ENCODE measurements at regions not wholly inside any gene's neighbourhood (a gene's known extent, or its start where the extent isn't known, plus 50 kb on each side); places are given as distances from the start of the nearest gene placed in this dataset.

DNA sequence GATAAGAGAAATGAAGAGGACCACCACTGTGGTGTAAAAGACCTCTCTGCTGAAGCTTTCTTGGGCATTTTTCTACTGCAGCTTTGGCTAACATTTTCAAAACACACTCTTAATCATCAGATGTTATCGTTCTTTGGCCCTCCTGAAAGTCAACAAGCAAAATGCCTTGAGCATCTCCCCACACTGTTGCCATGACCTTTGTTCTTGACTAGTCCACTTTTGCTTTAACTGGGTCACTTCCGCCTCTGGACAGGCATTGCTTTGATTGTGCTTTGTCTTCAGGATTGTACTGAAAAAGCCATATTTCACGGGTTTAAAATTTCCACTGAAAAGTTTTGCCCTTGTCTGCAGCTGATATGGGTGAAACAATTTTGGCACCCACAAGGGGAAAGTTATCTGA is 107.8 kb upstream of the CXCL12 start:
- H3K36me3 ChIP-seq (ENCODE audit: control insufficient read depth in 2 of 2, extremely low read depth in 1 of 2, insufficient read depth in 1 of 2, low read length in 1 of 2) = no peaks in the 10 kb centered on the region
- POLR2A ChIA-PET = no interaction called here

DNA sequence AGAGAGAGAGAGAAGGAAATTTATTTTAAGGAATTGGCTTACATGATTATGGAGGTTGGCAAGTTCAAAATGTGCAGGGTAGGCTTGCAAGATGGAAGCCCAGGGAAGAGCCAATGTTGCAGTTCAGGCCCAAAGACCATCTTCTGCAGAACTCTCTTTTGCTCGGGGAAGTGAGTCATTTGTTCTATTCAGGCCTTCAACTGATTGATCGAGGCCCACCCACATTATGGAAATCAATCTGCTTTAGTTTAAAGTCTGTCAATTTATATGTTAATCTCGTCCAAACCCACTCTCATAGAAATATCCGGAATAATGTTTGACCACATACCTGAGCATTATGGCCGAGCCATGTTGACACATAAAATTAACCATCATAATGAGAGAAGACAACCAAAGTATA is 113.3 kb upstream of the CXCL12 start:
- ATAC-seq (replicated peaks in 1 of 4) = no peak
- Histone ChIP-seq H3K9me3 (no peaks in the 10 kb centered on the region), H3K36me3 (ENCODE audit: control insufficient read depth in 2 of 2, extremely low read depth in 1 of 2, insufficient read depth in 1 of 2, low read length in 1 of 2) (no peaks in the 10 kb centered on the region), H3K4me3 (ENCODE audit: control insufficient read depth in 1 of 2, extremely low read depth in 1 of 2, low read length in 1 of 2) (no peak overlapping the region), H3K27me3 (replicated peaks in 1 of 2; ENCODE audit: control insufficient read depth in 2 of 2, extremely low read depth in 1 of 2, insufficient read depth in 2 of 2, low read length in 1 of 2) (peaks cover 0 to 7% of the 10 kb centered on the region in 2 experiments), H3K4me1 (ENCODE audit: control insufficient read depth in 1 of 2, extremely low read depth in 1 of 2, insufficient read depth in 2 of 2, low read length in 2 of 2) (no peaks in the 10 kb centered on the region), H3K27ac (ENCODE audit: low read length) (no peak overlapping the region)
- H3K27me3 Mint-ChIP-seq = no peaks in the 10 kb centered on the region
- no peak overlapping the region for H3K27ac Mint-ChIP-seq
- POLR2A ChIA-PET = no interaction called here
- H3K9me3 Mint-ChIP-seq = peaks cover 7 to 19% (median 8%) of the 10 kb centered on the region in 3 donors
- H3K36me3 Mint-ChIP-seq = no peaks in the 10 kb centered on the region
- no peak overlapping the region for H3K4me3 Mint-ChIP-seq
- no peaks in the 10 kb centered on the region for H3K4me1 Mint-ChIP-seq
- CTCF ChIA-PET = no interaction called here
- no peak for DNase-seq
- 71% methylated on average over 2 of the region's 5 CpGs for WGBS (ENCODE audit: insufficient coverage)

More for the DNA sequence above, 107.8 kb upstream of the CXCL12 start:
- no peaks in the 10 kb centered on the region for H3K9me3 ChIP-seq
- no peak overlapping the region for H3K27ac ChIP-seq (ENCODE audit: low read length)
- Mint-ChIP-seq H3K4me1 (no peaks in the 10 kb centered on the region), H3K36me3 (no peaks in the 10 kb centered on the region), H3K4me3 (no peak overlapping the region), H3K9me3 (peaks cover 13 to 29% (median 15%) of the 10 kb centered on the region in 3 donors), H3K27ac (no peak overlapping the region), H3K27me3 (no peaks in the 10 kb centered on the region)
- peaks cover 0 to 7% of the 10 kb centered on the region in 2 experiments for H3K27me3 ChIP-seq (replicated peaks in 1 of 2; ENCODE audit: control insufficient read depth in 2 of 2, extremely low read depth in 1 of 2, insufficient read depth in 2 of 2, low read length in 1 of 2)
- no peak for ATAC-seq (replicated peaks in 1 of 4)
- no peak for DNase-seq
- WGBS (ENCODE audit: insufficient coverage) = 87% methylated on average over 3 of the region's 3 CpGs
- H3K4me1 ChIP-seq (ENCODE audit: control insufficient read depth in 1 of 2, extremely low read depth in 1 of 2, insufficient read depth in 2 of 2, low read length in 2 of 2) = no peaks in the 10 kb centered on the region
- CTCF ChIA-PET = no interaction called here
- no peak overlapping the region for H3K4me3 ChIP-seq (ENCODE audit: control insufficient read depth in 1 of 2, extremely low read depth in 1 of 2, low read length in 1 of 2)

GRCh38 chr10:44500451-44500850 is 115.6 kb upstream of the CXCL12 start:
- POLR2A ChIA-PET = no interaction called here
- H3K4me1 Mint-ChIP-seq = no peaks in the 10 kb centered on the region
- CTCF ChIA-PET = no interaction called here
- Histone ChIP-seq H3K4me3 (ENCODE audit: control insufficient read depth in 1 of 2, extremely low read depth in 1 of 2, low read length in 1 of 2) (no peak overlapping the region), H3K36me3 (ENCODE audit: control insufficient read depth in 2 of 2, extremely low read depth in 1 of 2, insufficient read depth in 1 of 2, low read length in 1 of 2) (no peaks in the 10 kb centered on the region), H3K9me3 (no peaks in the 10 kb centered on the region), H3K27ac (ENCODE audit: low read length) (no peak overlapping the region), H3K4me1 (ENCODE audit: control insufficient read depth in 1 of 2, extremely low read depth in 1 of 2, insufficient read depth in 2 of 2, low read length in 2 of 2) (no peaks in the 10 kb centered on the region), H3K27me3 (replicated peaks in 1 of 2; ENCODE audit: control insufficient read depth in 2 of 2, extremely low read depth in 1 of 2, insufficient read depth in 2 of 2, low read length in 1 of 2) (peaks cover 0 to 7% of the 10 kb centered on the region in 2 experiments)
- H3K4me3 Mint-ChIP-seq = no peak overlapping the region
- no peak overlapping the region for H3K27ac Mint-ChIP-seq
- no peaks in the 10 kb centered on the region for H3K27me3 Mint-ChIP-seq
- no CpG with 5 or more reads among the region's 1 CpG for WGBS (ENCODE audit: insufficient coverage)
- H3K9me3 Mint-ChIP-seq = peaks cover 7 to 8% (median 8%) of the 10 kb centered on the region in 3 donors
- H3K36me3 Mint-ChIP-seq = no peaks in the 10 kb centered on the region
- ATAC-seq (replicated peaks in 1 of 4) (no peak), DNase-seq (no peak)

GRCh38 chr10:44506386-44506785 is 121.5 kb upstream of the CXCL12 start:
- WGBS (ENCODE audit: insufficient coverage) = 72% methylated on average over 3 of the region's 3 CpGs
- ChIA-PET CTCF (no interaction called here), POLR2A (no interaction called here)
- H3K27me3 Mint-ChIP-seq = peaks cover 0 to 3% of the 10 kb centered on the region in 2 donors
- H3K4me3 ChIP-seq (ENCODE audit: control insufficient read depth in 1 of 2, extremely low read depth in 1 of 2, low read length in 1 of 2) = no peak overlapping the region
- H3K4me1 ChIP-seq (ENCODE audit: control insufficient read depth in 1 of 2, extremely low read depth in 1 of 2, insufficient read depth in 2 of 2, low read length in 2 of 2) = no peaks in the 10 kb centered on the region
- DNase-seq (no peak), ATAC-seq (replicated peaks in 1 of 4) (no peak)
- no peaks in the 10 kb centered on the region for H3K9me3 ChIP-seq
- H3K27ac ChIP-seq (ENCODE audit: low read length) = no peak overlapping the region
- H3K9me3 Mint-ChIP-seq = peaks cover 0 to 4% (median 4%) of the 10 kb centered on the region in 3 donors
- no peaks in the 10 kb centered on the region for H3K36me3 ChIP-seq (ENCODE audit: control insufficient read depth in 2 of 2, extremely low read depth in 1 of 2, insufficient read depth in 1 of 2, low read length in 1 of 2)
- H3K36me3 Mint-ChIP-seq = no peaks in the 10 kb centered on the region
- H3K4me3 Mint-ChIP-seq = no peak overlapping the region
- H3K27ac Mint-ChIP-seq = no peak overlapping the region
- H3K4me1 Mint-ChIP-seq = no peaks in the 10 kb centered on the region
- peaks cover 0 to 3% of the 10 kb centered on the region in 2 experiments for H3K27me3 ChIP-seq (replicated peaks in 1 of 2; ENCODE audit: control insufficient read depth in 2 of 2, extremely low read depth in 1 of 2, insufficient read depth in 2 of 2, low read length in 1 of 2)

GRCh38 chr10:44510379-44511115 is 125.7 kb upstream of the CXCL12 start:
- Histone ChIP-seq H3K27me3 (replicated peaks in 1 of 2; ENCODE audit: control insufficient read depth in 2 of 2, extremely low read depth in 1 of 2, insufficient read depth in 2 of 2, low read length in 1 of 2) (peaks cover 0 to 3% of the 10 kb centered on the region in 2 experiments), H3K27ac (ENCODE audit: low read length) (no peak overlapping the region), H3K4me3 (ENCODE audit: control insufficient read depth in 1 of 2, extremely low read depth in 1 of 2, low read length in 1 of 2) (no peak overlapping the region), H3K4me1 (ENCODE audit: control insufficient read depth in 1 of 2, extremely low read depth in 1 of 2, insufficient read depth in 2 of 2, low read length in 2 of 2) (no peaks in the 10 kb centered on the region), H3K9me3 (no peaks in the 10 kb centered on the region), H3K36me3 (ENCODE audit: control insufficient read depth in 2 of 2, extremely low read depth in 1 of 2, insufficient read depth in 1 of 2, low read length in 1 of 2) (no peaks in the 10 kb centered on the region)
- Mint-ChIP-seq H3K27ac (no peak overlapping the region), H3K27me3 (peaks cover 0 to 3% of the 10 kb centered on the region in 2 donors), H3K4me3 (no peak overlapping the region), H3K36me3 (no peaks in the 10 kb centered on the region), H3K4me1 (no peaks in the 10 kb centered on the region), H3K9me3 (peaks cover 0 to 4% (median 0%) of the 10 kb centered on the region in 3 donors)
- ATAC-seq (replicated peaks in 1 of 4) (no peak), DNase-seq (no peak)
- WGBS (ENCODE audit: insufficient coverage) = 85% methylated on average over 3 of the region's 6 CpGs
- POLR2A ChIA-PET = no interaction called here
- CTCF ChIA-PET = no interaction called here

GRCh38 chr10:44511166-44511565 is 126.3 kb upstream of the CXCL12 start:
- H3K9me3 Mint-ChIP-seq = peaks cover 0 to 4% (median 0%) of the 10 kb centered on the region in 3 donors
- no peaks in the 10 kb centered on the region for H3K36me3 ChIP-seq (ENCODE audit: control insufficient read depth in 2 of 2, extremely low read depth in 1 of 2, insufficient read depth in 1 of 2, low read length in 1 of 2)
- H3K4me3 ChIP-seq (ENCODE audit: control insufficient read depth in 1 of 2, extremely low read depth in 1 of 2, low read length in 1 of 2) = no peak overlapping the region
- no peaks in the 10 kb centered on the region for H3K4me1 Mint-ChIP-seq
- H3K4me1 ChIP-seq (ENCODE audit: control insufficient read depth in 1 of 2, extremely low read depth in 1 of 2, insufficient read depth in 2 of 2, low read length in 2 of 2) = no peaks in the 10 kb centered on the region
- DNase-seq (no peak), ATAC-seq (replicated peaks in 1 of 4) (no peak)
- H3K27ac Mint-ChIP-seq = no peak overlapping the region
- H3K4me3 Mint-ChIP-seq = no peak overlapping the region
- no peak overlapping the region for H3K27ac ChIP-seq (ENCODE audit: low read length)
- no peaks in the 10 kb centered on the region for H3K27me3 Mint-ChIP-seq
- CTCF ChIA-PET = no interaction called here
- H3K9me3 ChIP-seq = no peaks in the 10 kb centered on the region
- no peaks in the 10 kb centered on the region for H3K36me3 Mint-ChIP-seq
- POLR2A ChIA-PET = no interaction called here
- H3K27me3 ChIP-seq (replicated peaks in 1 of 2; ENCODE audit: control insufficient read depth in 2 of 2, extremely low read depth in 1 of 2, insufficient read depth in 2 of 2, low read length in 1 of 2) = no peaks in the 10 kb centered on the region
- no CpG with 5 or more reads among the region's 2 CpGs for WGBS (ENCODE audit: insufficient coverage)

GRCh38 chr10:44511601-44512000 is 126.7 kb upstream of the CXCL12 start:
- Histone ChIP-seq H3K27me3 (replicated peaks in 1 of 2; ENCODE audit: control insufficient read depth in 2 of 2, extremely low read depth in 1 of 2, insufficient read depth in 2 of 2, low read length in 1 of 2) (no peaks in the 10 kb centered on the region), H3K36me3 (ENCODE audit: control insufficient read depth in 2 of 2, extremely low read depth in 1 of 2, insufficient read depth in 1 of 2, low read length in 1 of 2) (no peaks in the 10 kb centered on the region), H3K4me1 (ENCODE audit: control insufficient read depth in 1 of 2, extremely low read depth in 1 of 2, insufficient read depth in 2 of 2, low read length in 2 of 2) (no peaks in the 10 kb centered on the region), H3K27ac (ENCODE audit: low read length) (no peak overlapping the region), H3K9me3 (no peaks in the 10 kb centered on the region), H3K4me3 (ENCODE audit: control insufficient read depth in 1 of 2, extremely low read depth in 1 of 2, low read length in 1 of 2) (no peak overlapping the region)
- 60% methylated on average over 2 of the region's 2 CpGs for WGBS (ENCODE audit: insufficient coverage)
- Mint-ChIP-seq H3K4me3 (no peak overlapping the region), H3K27ac (no peak overlapping the region), H3K36me3 (no peaks in the 10 kb centered on the region), H3K4me1 (no peaks in the 10 kb centered on the region), H3K27me3 (no peaks in the 10 kb centered on the region), H3K9me3 (peaks cover 0 to 4% (median 0%) of the 10 kb centered on the region in 3 donors)
- ATAC-seq (replicated peaks in 1 of 4) (no peak), DNase-seq (no peak)
- POLR2A ChIA-PET = no interaction called here
- CTCF ChIA-PET = no interaction called here
